SK-N-SH (cell line): ENCODE measurements at regions not wholly inside any gene's neighbourhood (a gene's known extent, or its start where the extent isn't known, plus 50 kb on each side); places are given as distances from the start of the nearest gene placed in this dataset.

Experiments
- CTCF ChIP-seq: fragments of 200-600 bp; sonication (generic); IDR thresholded peaks from 2 replicates; pipeline ENCODE4 v1.6.1; 2017; ENCODE audit warnings: antibody characterized with exemption, mild to moderate bottlenecking, moderate library complexity
- EP300 ChIP-seq, 2 experiments: IDR thresholded peaks; 2 replicates each; pipeline versions ENCODE4 v1.4.0 to v1.6.1; 2012; ENCODE audit warnings: borderline replicate concordance in 1 of 2, low read depth in 1 of 2, low read length in 1 of 2
- FOXM1 ChIP-seq: IDR thresholded peaks from 2 replicates; pipeline ENCODE4 v1.4.0; 2012; ENCODE audit warnings: low read depth, mild to moderate bottlenecking
- REST ChIP-seq: IDR thresholded peaks from 2 replicates; pipeline ENCODE4 v1.6.1; 2012; ENCODE audit warnings: mild to moderate bottlenecking, low read depth, low read length, moderate library complexity
- SIN3A ChIP-seq: IDR thresholded peaks from 2 replicates; pipeline ENCODE4 v1.6.1; 2012; ENCODE audit warnings: low read depth, mild to moderate bottlenecking, low read length, moderate library complexity, borderline replicate concordance
- TCF12 ChIP-seq: IDR thresholded peaks from 2 replicates; pipeline ENCODE4 v1.4.0; 2012
- YY1 ChIP-seq: IDR thresholded peaks from 2 replicates; pipeline ENCODE4 v1.4.0; 2012; ENCODE audit warnings: low read depth, mild to moderate bottlenecking
- TF ChIP-seq, protein P1 (sequence below): IDR thresholded peaks from 2 replicates; pipeline ENCODE4 v1.4.0; 2012; ENCODE audit warnings: low read depth
- TF ChIP-seq, protein P2 (sequence below): IDR thresholded peaks from 2 replicates; pipeline ENCODE4 v1.4.0; 2012; ENCODE audit warnings: low read depth, borderline replicate concordance

- TF ChIP-seq CTCF (no peak), TCF12 (no peak), REST (no peak), EP300 (IDR thresholded peaks at IDR 0.05; ENCODE audit: borderline replicate concordance in 1 of 2, low read depth in 1 of 2, low read length in 1 of 2) (no peak), FOXM1 (no peak), YY1 (no peak), SIN3A (no peak)
- TF ChIP-seq, protein P1, sequence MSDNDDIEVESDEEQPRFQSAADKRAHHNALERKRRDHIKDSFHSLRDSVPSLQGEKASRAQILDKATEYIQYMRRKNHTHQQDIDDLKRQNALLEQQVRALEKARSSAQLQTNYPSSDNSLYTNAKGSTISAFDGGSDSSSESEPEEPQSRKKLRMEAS = no peak
- TF ChIP-seq, protein P2, sequence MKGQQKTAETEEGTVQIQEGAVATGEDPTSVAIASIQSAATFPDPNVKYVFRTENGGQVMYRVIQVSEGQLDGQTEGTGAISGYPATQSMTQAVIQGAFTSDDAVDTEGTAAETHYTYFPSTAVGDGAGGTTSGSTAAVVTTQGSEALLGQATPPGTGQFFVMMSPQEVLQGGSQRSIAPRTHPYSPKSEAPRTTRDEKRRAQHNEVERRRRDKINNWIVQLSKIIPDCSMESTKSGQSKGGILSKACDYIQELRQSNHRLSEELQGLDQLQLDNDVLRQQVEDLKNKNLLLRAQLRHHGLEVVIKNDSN = no peak
Measured at GRCh38 chr9:108417312-108417711, 438.5 kb downstream of the ACTL7B start.
